PC-9 (cell line): ENCODE measurements at regions not wholly inside any gene's neighbourhood (a gene's known extent, or its start where the extent isn't known, plus 50 kb on each side); places are given as distances from the start of the nearest gene placed in this dataset.

Source experiments
- BruUV-seq: library from RNA; stranded (reverse); fragments of 400-500 nt; replicated peaks from 2 replicates; lab custom pipeline; 2021; lab: Mats Ljungman, UMichigan
- CTCF ChIA-PET: fragments of 300-600 bp; sonication (Branson Sonifier 250); formaldehyde crosslinking; loops from one replicate; lab custom pipeline; 2022; ENCODE audit warnings: antibody characterized with exemption; lab: Charles Lee
- POLR2A ChIA-PET: fragments of 300-600 bp; sonication (Branson Sonifier 250); formaldehyde crosslinking; loops from one replicate; lab custom pipeline; 2022; ENCODE audit warnings: antibody characterized with exemption; ENCODE audit not compliant: unreplicated experiment; lab: Charles Lee
- DNase-seq, 2 experiments: peaks; one replicate each; pipeline versions ENCODE4 v3.0.0 to v3.0.0-alpha.2; 2015 to 2022; ENCODE audit warnings: mixed read lengths in 1 of 2
- H2AFZ ChIP-seq: fragments of 200-600 bp; sonication (generic); 2 replicates; pipeline ENCODE4 v1.8.1; 2017; ENCODE audit warnings: antibody characterized with exemption
- H3F3A ChIP-seq: fragments of 200-600 bp; sonication (generic); 2 replicates; pipeline ENCODE4 v1.8.1; 2017; ENCODE audit warnings: antibody characterized with exemption, mild to moderate bottlenecking, low read depth; ENCODE audit not compliant: insufficient read depth
- H3K27ac ChIP-seq: fragments of 200-600 bp; sonication (generic); 2 replicates; pipeline ENCODE4 v1.6.1; 2016; ENCODE audit warnings: mixed run types
- H3K27me3 ChIP-seq: fragments of 200-600 bp; sonication (generic); 2 replicates; pipeline ENCODE4 v1.6.1; 2016; ENCODE audit warnings: low read depth, mixed run types; ENCODE audit not compliant: insufficient read depth
- H3K36me3 ChIP-seq: fragments of 200-600 bp; sonication (generic); 2 replicates; pipeline ENCODE4 v1.6.1; 2016; ENCODE audit warnings: low read depth, mixed run types
- H3K4me1 ChIP-seq: fragments of 200-600 bp; sonication (generic); replicated peaks from 2 replicates; pipeline ENCODE4 v1.6.1; 2016; ENCODE audit warnings: mixed run types; ENCODE audit not compliant: insufficient read depth
- H3K4me2 ChIP-seq: fragments of 200-600 bp; sonication (generic); 2 replicates; pipeline ENCODE4 v1.6.1; 2017; ENCODE audit warnings: mixed run types
- H3K4me3 ChIP-seq: fragments of 200-600 bp; sonication (generic); 2 replicates; pipeline ENCODE4 v1.6.1; 2016; ENCODE audit warnings: mixed run types
- H3K79me2 ChIP-seq: fragments of 200-600 bp; sonication (generic); 2 replicates; pipeline ENCODE4 v1.6.1; 2017; ENCODE audit warnings: low read depth, mixed run types
- H3K9me2 ChIP-seq: fragments of 200-600 bp; sonication (generic); 2 replicates; pipeline ENCODE4 v1.8.1; 2017; ENCODE audit warnings: mild to moderate bottlenecking; ENCODE audit not compliant: insufficient read depth
- H3K9me3 ChIP-seq: fragments of 200-600 bp; sonication (generic); 2 replicates; pipeline ENCODE4 v1.8.1; 2016; ENCODE audit warnings: low read depth; ENCODE audit not compliant: insufficient read depth
- H4K20me1 ChIP-seq: fragments of 200-600 bp; sonication (generic); 2 replicates; pipeline ENCODE4 v1.8.1; 2017; ENCODE audit not compliant: insufficient read depth
- EZH2 ChIP-seq: fragments of 200-600 bp; sonication (generic); IDR thresholded peaks from 2 replicates; pipeline ENCODE4 v1.8.0; 2017; ENCODE audit warnings: antibody characterized with exemption, low read depth
- intact Hi-C: fragments of 100-400 bp; cut with micrococcal nuclease; formaldehyde crosslinking; loops from one replicate; pipeline ENCODE4 v1.10.0; 2022; ENCODE audit not compliant: unreplicated experiment
- TF ChIP-seq, protein P1 (sequence below): fragments of 200-600 bp; sonication (generic); conservative IDR thresholded peaks from 2 replicates; pipeline ENCODE4 v1.6.1; 2017; ENCODE audit warnings: mixed run types, antibody characterized with exemption, mild to moderate bottlenecking, moderate library complexity

DNA sequence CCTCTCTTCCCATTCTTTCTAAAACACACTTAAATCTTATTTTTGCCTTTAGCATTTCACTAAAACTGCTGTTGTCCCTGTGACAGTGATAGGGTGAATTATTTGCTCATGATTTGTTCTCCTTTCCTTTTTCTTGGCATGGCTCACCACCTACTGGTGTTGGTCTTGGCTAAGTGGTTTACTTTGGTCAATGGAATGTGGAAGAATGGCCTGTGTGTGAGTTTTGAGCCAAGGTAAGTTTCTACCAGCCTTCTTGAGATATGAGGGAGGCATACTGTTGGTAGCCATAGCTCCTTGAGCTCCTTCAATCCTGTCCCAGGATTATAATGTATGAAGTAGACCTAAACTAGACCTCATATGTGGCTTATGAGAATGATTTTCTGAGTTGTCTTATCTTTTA, 506.3 kb upstream of the RAG2 start:
- H3K36me3 ChIP-seq = no peaks in the 10 kb centered on the region
- H3K4me1 ChIP-seq = no peaks in the 10 kb centered on the region
- no peaks in the 10 kb centered on the region for H3K79me2 ChIP-seq
- CTCF ChIA-PET = no interaction called here
- H3K4me2 ChIP-seq = no peak overlapping the region
- no peaks in the 10 kb centered on the region for H4K20me1 ChIP-seq
- H3F3A ChIP-seq = no peaks in the 10 kb centered on the region
- H2AFZ ChIP-seq = no peak overlapping the region
- 0 out of 2 replicates have a peak, but pooled peaks cover 3% of the 10 kb centered on the region for H3K9me3 ChIP-seq
- TF ChIP-seq, protein P1, sequence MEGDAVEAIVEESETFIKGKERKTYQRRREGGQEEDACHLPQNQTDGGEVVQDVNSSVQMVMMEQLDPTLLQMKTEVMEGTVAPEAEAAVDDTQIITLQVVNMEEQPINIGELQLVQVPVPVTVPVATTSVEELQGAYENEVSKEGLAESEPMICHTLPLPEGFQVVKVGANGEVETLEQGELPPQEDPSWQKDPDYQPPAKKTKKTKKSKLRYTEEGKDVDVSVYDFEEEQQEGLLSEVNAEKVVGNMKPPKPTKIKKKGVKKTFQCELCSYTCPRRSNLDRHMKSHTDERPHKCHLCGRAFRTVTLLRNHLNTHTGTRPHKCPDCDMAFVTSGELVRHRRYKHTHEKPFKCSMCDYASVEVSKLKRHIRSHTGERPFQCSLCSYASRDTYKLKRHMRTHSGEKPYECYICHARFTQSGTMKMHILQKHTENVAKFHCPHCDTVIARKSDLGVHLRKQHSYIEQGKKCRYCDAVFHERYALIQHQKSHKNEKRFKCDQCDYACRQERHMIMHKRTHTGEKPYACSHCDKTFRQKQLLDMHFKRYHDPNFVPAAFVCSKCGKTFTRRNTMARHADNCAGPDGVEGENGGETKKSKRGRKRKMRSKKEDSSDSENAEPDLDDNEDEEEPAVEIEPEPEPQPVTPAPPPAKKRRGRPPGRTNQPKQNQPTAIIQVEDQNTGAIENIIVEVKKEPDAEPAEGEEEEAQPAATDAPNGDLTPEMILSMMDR = no peak
- TF ChIP-seq EZH2 = no peak
- H3K4me3 ChIP-seq = no peak overlapping the region
- no peak for DNase-seq
- H3K27ac ChIP-seq = no peak overlapping the region
- H3K27me3 ChIP-seq = no peaks in the 10 kb centered on the region
- intact Hi-C loops = no loop called here
- BruUV-seq = no TSS peak
- POLR2A ChIA-PET = no interaction called here
- H3K9me2 ChIP-seq = 0 out of 2 replicates have a peak, but pooled peaks cover 3% of the 10 kb centered on the region

DNA sequence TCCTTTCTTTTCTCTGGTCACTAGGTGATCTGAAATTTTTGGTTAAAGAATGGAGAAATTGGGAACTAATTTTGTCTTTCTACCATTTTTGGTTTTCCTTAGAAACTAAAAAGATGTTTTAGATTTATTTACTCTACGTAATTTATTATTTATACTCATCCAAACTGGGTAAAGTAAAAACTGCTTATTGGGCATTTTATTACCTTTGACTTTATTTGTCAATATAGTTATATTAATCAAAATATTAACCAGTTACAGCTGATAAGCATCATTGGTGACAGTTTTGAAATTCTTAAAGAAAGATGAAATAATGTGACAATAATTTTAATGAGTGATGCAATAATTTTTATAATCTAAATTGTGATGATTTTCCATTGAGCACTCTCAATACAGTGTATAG, 502.0 kb upstream of the RAG2 start:
- no TSS peak for BruUV-seq
- no peak overlapping the region for H3K4me2 ChIP-seq
- H3K4me3 ChIP-seq = no peak overlapping the region
- intact Hi-C loops = no loop called here
- 0 out of 2 replicates have a peak, but pooled peaks cover 3% of the 10 kb centered on the region for H3K9me3 ChIP-seq
- ChIA-PET CTCF (no interaction called here), POLR2A (no interaction called here)
- H3K27ac ChIP-seq = no peak overlapping the region
- H2AFZ ChIP-seq = no peak overlapping the region
- no peaks in the 10 kb centered on the region for H3K36me3 ChIP-seq
- no peak for DNase-seq
- H3F3A ChIP-seq = no peaks in the 10 kb centered on the region
- H4K20me1 ChIP-seq = no peaks in the 10 kb centered on the region
- no peaks in the 10 kb centered on the region for H3K9me2 ChIP-seq
- H3K27me3 ChIP-seq = no peaks in the 10 kb centered on the region
- H3K79me2 ChIP-seq = no peaks in the 10 kb centered on the region
- no peaks in the 10 kb centered on the region for H3K4me1 ChIP-seq
- TF ChIP-seq EZH2 = no peak
- TF ChIP-seq, protein P1 = no peak

DNA sequence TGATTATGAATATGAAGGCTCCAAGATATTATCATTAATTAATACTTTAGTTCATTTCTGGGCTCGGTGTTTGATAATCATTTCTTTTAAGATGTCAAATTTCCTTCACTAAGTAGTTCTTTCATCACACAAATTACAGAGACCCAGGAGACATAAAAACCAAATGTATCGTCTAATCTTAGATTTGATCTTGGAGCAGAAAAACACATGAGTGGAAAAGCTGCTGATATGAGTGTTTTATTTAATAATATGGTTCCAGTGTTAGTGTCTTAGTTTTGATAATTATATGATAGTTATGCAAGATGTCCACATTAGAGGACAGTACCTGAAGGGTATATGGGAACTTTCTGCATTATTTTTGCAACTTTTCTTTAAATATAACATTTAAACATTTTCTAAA, 494.5 kb upstream of the RAG2 start:
- no peaks in the 10 kb centered on the region for H3K9me2 ChIP-seq
- DNase-seq = no peak
- no peaks in the 10 kb centered on the region for H3K36me3 ChIP-seq
- H4K20me1 ChIP-seq = no peaks in the 10 kb centered on the region
- POLR2A ChIA-PET = no interaction called here
- intact Hi-C loops = no loop called here
- no peak overlapping the region for H2AFZ ChIP-seq
- no peaks in the 10 kb centered on the region for H3K9me3 ChIP-seq
- no peak overlapping the region for H3K4me2 ChIP-seq
- H3K4me3 ChIP-seq = no peak overlapping the region
- BruUV-seq = no TSS peak
- no peaks in the 10 kb centered on the region for H3K4me1 ChIP-seq
- H3K27me3 ChIP-seq = no peaks in the 10 kb centered on the region
- CTCF ChIA-PET = no interaction called here
- no peak for TF ChIP-seq EZH2
- TF ChIP-seq, protein P1 = no peak
- no peak overlapping the region for H3K27ac ChIP-seq
- no peaks in the 10 kb centered on the region for H3F3A ChIP-seq
- no peaks in the 10 kb centered on the region for H3K79me2 ChIP-seq
